ENCODE measurements at regions not wholly inside any gene's neighbourhood (a gene's known extent, or its start where the extent isn't known, plus 50 kb on each side); places are given as distances from the start of the nearest gene placed in this dataset.
"Not testable (repeated sequence)": the region's sequence is repeated elsewhere in the genome, so short reads cannot be mapped to it uniquely, and the experiment has no call there.

- TF ChIP-seq POU5F1 (IDR thresholded peaks at IDR 0.05; ENCODE audit: low read depth, low read length); CTCF (IDR thresholded peaks at IDR 0.05; ENCODE audit: control extremely low read depth in 1 of 3, insufficient read depth in 1 of 3, low read depth in 1 of 3, low read length in 3 of 3); SIN3A (conservative IDR thresholded peaks at IDR 0.05 in 1 of 2, IDR thresholded peaks at IDR 0.05 in 1 of 2; ENCODE audit: low read depth in 1 of 2, low read length in 2 of 2); HDAC2 (IDR thresholded peaks at IDR 0.05; ENCODE audit: borderline replicate concordance in 1 of 2, low read depth in 2 of 2, low read length in 2 of 2): not testable (repeated sequence)
Measured at GRCh38 chr7:69215516-69215915, 382.8 kb upstream of the AUTS2 start.

Data from H1 (cell line).